ENCODE measurements at regions not wholly inside any gene's neighbourhood (a gene's known extent, or its start where the extent isn't known, plus 50 kb on each side); places are given as distances from the start of the nearest gene placed in this dataset.

DNA sequence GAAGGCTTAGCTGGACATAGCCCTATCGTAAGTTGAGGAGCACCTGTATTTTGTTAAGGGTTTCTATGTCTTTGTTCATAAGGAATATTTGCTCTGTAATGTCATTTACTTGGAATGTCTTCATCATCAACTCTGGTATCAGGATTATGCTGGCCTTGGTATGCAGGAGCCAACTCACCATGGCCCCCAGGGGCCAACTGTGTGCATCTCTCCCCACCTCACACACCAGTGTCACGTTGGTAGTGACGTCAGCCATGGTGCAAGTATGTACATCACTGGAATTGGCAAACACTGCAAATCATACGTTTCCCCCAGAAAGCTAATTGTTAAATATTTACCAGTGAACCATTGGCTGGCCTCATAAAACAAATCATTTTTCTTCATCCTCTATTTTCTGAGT lies 70.8 kb downstream of the YTHDF1 start:
- Histone ChIP-seq H3K27ac (ENCODE audit: low read depth, low read length, poor library complexity, severe bottlenecking) (no peak overlapping the region), H3K4me1 (ENCODE audit: insufficient read depth, low read length, poor library complexity, severe bottlenecking) (no peaks in the 10 kb centered on the region), H3K27me3 (replicated peaks; ENCODE audit: insufficient read depth, low read depth, low read length, poor library complexity) (peaks cover 84% of the 10 kb centered on the region), H3K9me3 (ENCODE audit: low read depth, low read length, poor library complexity, severe bottlenecking) (peaks cover 16% of the 10 kb centered on the region), H3K4me3 (ENCODE audit: low read depth, low read length, poor library complexity, severe bottlenecking) (no peak overlapping the region), H3K36me3 (ENCODE audit: insufficient read depth, low read length, poor library complexity, severe bottlenecking) (no peaks in the 10 kb centered on the region)
- ChIA-PET POLR2A (ENCODE audit: low non-redundant PET) (no interaction called here), CTCF (no interaction called here)
- no peak for TF ChIP-seq EZH2 (IDR thresholded peaks at IDR 0.05; ENCODE audit: borderline replicate concordance, low read depth, low read length, poor library complexity, severe bottlenecking)
- TF ChIP-seq, protein P1, sequence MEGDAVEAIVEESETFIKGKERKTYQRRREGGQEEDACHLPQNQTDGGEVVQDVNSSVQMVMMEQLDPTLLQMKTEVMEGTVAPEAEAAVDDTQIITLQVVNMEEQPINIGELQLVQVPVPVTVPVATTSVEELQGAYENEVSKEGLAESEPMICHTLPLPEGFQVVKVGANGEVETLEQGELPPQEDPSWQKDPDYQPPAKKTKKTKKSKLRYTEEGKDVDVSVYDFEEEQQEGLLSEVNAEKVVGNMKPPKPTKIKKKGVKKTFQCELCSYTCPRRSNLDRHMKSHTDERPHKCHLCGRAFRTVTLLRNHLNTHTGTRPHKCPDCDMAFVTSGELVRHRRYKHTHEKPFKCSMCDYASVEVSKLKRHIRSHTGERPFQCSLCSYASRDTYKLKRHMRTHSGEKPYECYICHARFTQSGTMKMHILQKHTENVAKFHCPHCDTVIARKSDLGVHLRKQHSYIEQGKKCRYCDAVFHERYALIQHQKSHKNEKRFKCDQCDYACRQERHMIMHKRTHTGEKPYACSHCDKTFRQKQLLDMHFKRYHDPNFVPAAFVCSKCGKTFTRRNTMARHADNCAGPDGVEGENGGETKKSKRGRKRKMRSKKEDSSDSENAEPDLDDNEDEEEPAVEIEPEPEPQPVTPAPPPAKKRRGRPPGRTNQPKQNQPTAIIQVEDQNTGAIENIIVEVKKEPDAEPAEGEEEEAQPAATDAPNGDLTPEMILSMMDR (conservative IDR thresholded peaks at IDR 0.05; ENCODE audit: low read depth, low read length) = no peak
- DNase-seq (ENCODE audit: low spot score) = no peak
- BruUV-seq (replicated peaks) = no TSS peak
- intact Hi-C loops (cut with micrococcal nuclease; ENCODE audit: unreplicated experiment) = no loop called here

DNA sequence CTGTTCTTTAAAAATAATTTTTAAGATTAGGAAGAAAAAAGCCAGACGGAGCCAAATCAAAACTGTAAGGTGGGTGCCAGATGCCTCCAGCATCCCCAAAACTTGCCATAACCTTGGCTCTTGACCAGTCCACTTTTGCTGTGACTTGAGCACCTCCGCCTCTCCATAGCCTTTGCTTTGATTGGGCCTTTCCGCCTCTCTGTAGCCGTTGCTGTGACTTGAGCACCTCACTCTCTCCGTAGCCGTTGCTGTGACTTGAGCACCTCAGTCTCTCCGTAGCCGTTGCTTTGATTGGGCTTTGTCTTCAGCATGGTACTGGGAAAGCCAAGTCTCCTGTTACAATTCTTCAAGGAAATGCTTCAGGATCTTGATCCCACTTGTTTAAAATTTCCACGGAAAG lies 73.0 kb downstream of the YTHDF1 start:
- BruUV-seq (replicated peaks) = no TSS peak
- DNase-seq (ENCODE audit: low spot score) = no peak
- Histone ChIP-seq H3K27me3 (replicated peaks; ENCODE audit: insufficient read depth, low read depth, low read length, poor library complexity) (peaks cover 94% of the 10 kb centered on the region), H3K4me1 (ENCODE audit: insufficient read depth, low read length, poor library complexity, severe bottlenecking) (no peaks in the 10 kb centered on the region), H3K4me3 (ENCODE audit: low read depth, low read length, poor library complexity, severe bottlenecking) (no peak overlapping the region), H3K36me3 (ENCODE audit: insufficient read depth, low read length, poor library complexity, severe bottlenecking) (no peaks in the 10 kb centered on the region), H3K9me3 (ENCODE audit: low read depth, low read length, poor library complexity, severe bottlenecking) (peaks cover 9% of the 10 kb centered on the region), H3K27ac (ENCODE audit: low read depth, low read length, poor library complexity, severe bottlenecking) (no peak overlapping the region)
- CTCF ChIA-PET = no interaction called here
- POLR2A ChIA-PET (ENCODE audit: low non-redundant PET) = no interaction called here
- intact Hi-C loops (cut with micrococcal nuclease; ENCODE audit: unreplicated experiment) = no loop called here
- TF ChIP-seq, protein P1 (conservative IDR thresholded peaks at IDR 0.05; ENCODE audit: low read depth, low read length) = no peak
- TF ChIP-seq EZH2 (IDR thresholded peaks at IDR 0.05; ENCODE audit: borderline replicate concordance, low read depth, low read length, poor library complexity, severe bottlenecking) = no peak

DNA sequence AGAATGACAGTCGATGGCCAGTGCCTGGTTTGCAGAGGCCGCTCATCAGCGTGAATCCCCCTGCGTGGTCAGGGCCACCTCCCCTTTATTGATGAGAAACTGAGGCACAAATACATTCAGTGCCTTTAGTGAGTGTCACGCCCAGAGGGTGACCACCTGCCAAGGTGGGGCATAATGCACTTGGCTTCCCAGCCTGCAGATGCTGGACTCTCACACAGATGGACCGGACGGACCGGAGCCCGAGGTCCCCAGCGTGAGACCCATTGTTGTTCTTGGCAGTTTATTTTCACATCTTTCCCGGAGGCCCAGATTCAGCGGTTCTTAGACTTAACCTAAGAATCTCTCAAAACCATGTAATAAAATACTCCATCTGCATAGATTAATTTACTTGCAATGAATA lies 74.4 kb downstream of the YTHDF1 start:
- no peaks in the 10 kb centered on the region for H3K36me3 ChIP-seq (ENCODE audit: insufficient read depth, low read length, poor library complexity, severe bottlenecking)
- CTCF ChIA-PET = no interaction called here
- no peak overlapping the region for H3K27ac ChIP-seq (ENCODE audit: low read depth, low read length, poor library complexity, severe bottlenecking)
- POLR2A ChIA-PET (ENCODE audit: low non-redundant PET) = no interaction called here
- no peak for TF ChIP-seq EZH2 (IDR thresholded peaks at IDR 0.05; ENCODE audit: borderline replicate concordance, low read depth, low read length, poor library complexity, severe bottlenecking)
- TF ChIP-seq, protein P1 (conservative IDR thresholded peaks at IDR 0.05; ENCODE audit: low read depth, low read length) = no peak
- H3K9me3 ChIP-seq (ENCODE audit: low read depth, low read length, poor library complexity, severe bottlenecking) = no peaks in the 10 kb centered on the region
- no TSS peak for BruUV-seq (replicated peaks)
- no peak for DNase-seq (ENCODE audit: low spot score)
- H3K27me3 ChIP-seq (replicated peaks; ENCODE audit: insufficient read depth, low read depth, low read length, poor library complexity) = peaks cover 94% of the 10 kb centered on the region
- intact Hi-C loops (cut with micrococcal nuclease; ENCODE audit: unreplicated experiment) = no loop called here
- no peak overlapping the region for H3K4me3 ChIP-seq (ENCODE audit: low read depth, low read length, poor library complexity, severe bottlenecking)
- H3K4me1 ChIP-seq (ENCODE audit: insufficient read depth, low read length, poor library complexity, severe bottlenecking) = no peaks in the 10 kb centered on the region

Measured in A673 (cell line).